ENCODE measurements at regions not wholly inside any gene's neighbourhood (a gene's known extent, or its start where the extent isn't known, plus 50 kb on each side); places are given as distances from the start of the nearest gene placed in this dataset.

DNA sequence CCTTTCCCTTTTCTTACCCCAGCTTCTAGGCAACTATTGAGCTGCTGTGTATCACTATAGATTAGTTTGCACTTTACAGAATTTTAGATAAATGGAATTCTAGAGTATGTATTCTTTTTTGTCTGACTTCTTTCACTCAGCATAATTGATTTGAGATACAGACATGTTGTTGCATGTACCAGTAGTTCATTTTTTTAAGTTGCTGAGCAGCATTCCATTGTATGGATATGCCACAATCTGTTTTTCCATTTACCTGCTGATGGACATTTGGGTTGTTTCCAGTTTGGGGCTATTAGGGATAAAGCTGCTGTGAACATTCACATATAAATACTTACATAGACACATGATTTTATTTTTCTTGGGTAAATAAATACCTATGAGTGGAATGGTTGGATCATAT, 135.7 kb downstream of the IGF1 start:
- Histone ChIP-seq H3K4me1 (ENCODE audit: control insufficient read depth, low read depth, low read length) (no peaks in the 10 kb centered on the region), H2AK5ac (ENCODE audit: low read length) (no peak overlapping the region), H3K18ac (ENCODE audit: low read length) (no peak overlapping the region), H2BK15ac (replicated peaks; ENCODE audit: low read depth) (no peak overlapping the region), H4K5ac (ENCODE audit: low read length) (no peak overlapping the region), H3K23ac (ENCODE audit: low read length) (no peak overlapping the region), H2BK5ac (ENCODE audit: low read length) (no peak overlapping the region), H2BK120ac (ENCODE audit: low read depth, low read length) (no peak overlapping the region), H3K4me2 (ENCODE audit: low read length) (no peak overlapping the region), H3K27me3 (ENCODE audit: insufficient read depth, low read length, poor library complexity) (no peaks in the 10 kb centered on the region), H4K8ac (ENCODE audit: low read depth, low read length) (no peak overlapping the region), H3K79me2 (ENCODE audit: control insufficient read depth, insufficient read depth, low read length) (no peaks in the 10 kb centered on the region), H3K4ac (ENCODE audit: low read depth, low read length) (no peak overlapping the region), H3K56ac (ENCODE audit: low read length) (no peak overlapping the region), H3K27ac (ENCODE audit: low read depth, low read length) (no peak overlapping the region), H3K4me3 (ENCODE audit: low read length) (no peak overlapping the region), H3K36me3 (ENCODE audit: control insufficient read depth, insufficient read depth, low read length) (no peaks in the 10 kb centered on the region), H3K79me1 (ENCODE audit: low read length) (no peaks in the 10 kb centered on the region), H3K9ac (ENCODE audit: low read length) (no peak overlapping the region)
- no peak for DNase-seq

DNA sequence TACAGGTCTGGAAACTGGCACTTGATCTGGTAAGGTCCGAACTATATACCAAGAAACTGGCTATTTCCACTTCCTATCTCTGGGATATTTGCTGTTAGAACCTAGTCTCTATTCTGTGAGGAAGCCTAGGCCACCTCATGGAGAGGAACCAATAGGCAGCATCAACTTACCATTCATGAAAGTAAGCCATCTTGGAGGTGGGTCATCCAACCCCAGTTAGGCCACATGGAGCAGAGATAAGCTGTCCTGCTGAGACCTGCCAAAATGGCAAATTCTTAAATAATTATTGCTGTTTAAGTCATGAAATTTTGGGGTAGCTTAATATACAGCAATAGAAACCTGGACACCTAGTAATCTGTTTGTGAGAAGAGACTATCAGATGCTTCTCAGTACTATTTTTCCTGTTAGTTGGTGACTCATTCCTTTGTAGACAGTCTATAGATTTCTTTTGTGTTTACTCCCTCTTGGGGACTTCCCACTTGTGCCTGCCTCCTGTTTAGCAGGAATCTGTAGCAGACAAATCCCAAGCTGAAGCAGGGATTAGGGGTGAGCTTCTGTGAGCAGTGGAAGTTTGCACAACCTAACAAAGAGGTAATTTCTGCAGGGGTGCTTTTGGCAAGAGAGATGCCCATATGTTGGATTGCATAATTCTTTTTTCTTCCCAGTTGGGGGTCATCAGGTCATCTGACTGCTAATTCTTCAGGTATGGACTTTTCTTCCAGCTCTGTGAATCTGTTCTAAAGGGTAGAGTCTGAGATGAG, 136.8 kb downstream of the IGF1 start:
- Histone ChIP-seq H4K8ac (ENCODE audit: low read depth, low read length) (no peak overlapping the region), H3K27me3 (ENCODE audit: insufficient read depth, low read length, poor library complexity) (no peaks in the 10 kb centered on the region), H3K4me2 (ENCODE audit: low read length) (no peak overlapping the region), H3K9ac (ENCODE audit: low read length) (no peak overlapping the region), H3K23ac (ENCODE audit: low read length) (no peak overlapping the region), H3K56ac (ENCODE audit: low read length) (no peak overlapping the region), H4K5ac (ENCODE audit: low read length) (no peak overlapping the region), H2BK15ac (replicated peaks; ENCODE audit: low read depth) (no peak overlapping the region), H3K36me3 (ENCODE audit: control insufficient read depth, insufficient read depth, low read length) (no peaks in the 10 kb centered on the region), H2BK5ac (ENCODE audit: low read length) (no peak overlapping the region), H3K4me1 (ENCODE audit: control insufficient read depth, low read depth, low read length) (no peaks in the 10 kb centered on the region), H3K4me3 (ENCODE audit: low read length) (no peak overlapping the region), H2BK120ac (ENCODE audit: low read depth, low read length) (no peak overlapping the region), H3K79me2 (ENCODE audit: control insufficient read depth, insufficient read depth, low read length) (no peaks in the 10 kb centered on the region), H3K4ac (ENCODE audit: low read depth, low read length) (no peak overlapping the region), H3K27ac (ENCODE audit: low read depth, low read length) (no peak overlapping the region), H3K79me1 (ENCODE audit: low read length) (no peaks in the 10 kb centered on the region), H2AK5ac (ENCODE audit: low read length) (no peak overlapping the region), H3K18ac (ENCODE audit: low read length) (no peak overlapping the region)
- DNase-seq: no peak
- WGBS (ENCODE audit: extremely low coverage, insufficient coverage, low lambda C conversion rate): no CpG with 5 or more reads among the region's 1 CpG

DNA sequence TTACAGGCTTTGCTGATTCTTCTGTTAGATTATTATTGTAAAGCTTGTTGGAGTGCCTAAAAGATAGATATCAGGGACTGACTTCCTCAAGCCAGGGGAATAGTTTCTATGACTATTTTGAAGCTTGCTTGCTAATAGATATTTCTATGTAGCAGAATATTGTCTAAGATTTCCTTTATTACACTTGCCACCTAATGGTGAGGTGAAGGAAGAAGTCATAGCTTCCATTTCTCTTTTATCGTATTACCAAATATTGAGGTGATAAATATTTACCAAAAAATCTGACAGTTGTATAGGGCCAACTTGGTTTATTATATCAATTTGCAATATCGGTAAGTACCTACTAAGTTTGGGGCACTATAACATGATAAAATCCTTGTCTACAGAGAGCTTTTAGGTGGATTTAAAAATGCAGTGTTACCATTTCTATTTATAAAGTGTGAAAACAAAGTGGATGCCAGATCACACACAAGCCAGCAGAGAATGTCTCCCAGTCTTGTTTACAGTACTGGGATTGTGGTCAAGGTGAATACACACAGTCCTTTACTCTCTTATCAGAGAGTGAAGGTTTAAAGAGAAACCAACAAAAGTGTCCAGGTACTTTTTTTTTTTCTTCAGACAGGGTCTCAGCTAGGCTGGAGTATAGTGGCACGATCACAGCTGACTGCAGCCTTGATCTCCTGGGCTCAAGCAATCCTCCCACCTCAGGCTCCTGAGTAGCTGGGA, 137.9 kb downstream of the IGF1 start:
- Histone ChIP-seq H3K56ac (ENCODE audit: low read length) (no peak overlapping the region), H3K4me3 (ENCODE audit: low read length) (no peak overlapping the region), H3K36me3 (ENCODE audit: control insufficient read depth, insufficient read depth, low read length) (no peaks in the 10 kb centered on the region), H3K27ac (ENCODE audit: low read depth, low read length) (no peak overlapping the region), H3K4ac (ENCODE audit: low read depth, low read length) (no peak overlapping the region), H4K5ac (ENCODE audit: low read length) (no peak overlapping the region), H3K79me2 (ENCODE audit: control insufficient read depth, insufficient read depth, low read length) (no peaks in the 10 kb centered on the region), H2AK5ac (ENCODE audit: low read length) (no peak overlapping the region), H3K4me2 (ENCODE audit: low read length) (no peak overlapping the region), H3K9ac (ENCODE audit: low read length) (no peak overlapping the region), H3K79me1 (ENCODE audit: low read length) (no peaks in the 10 kb centered on the region), H3K27me3 (ENCODE audit: insufficient read depth, low read length, poor library complexity) (no peaks in the 10 kb centered on the region), H3K18ac (ENCODE audit: low read length) (no peak overlapping the region), H3K4me1 (ENCODE audit: control insufficient read depth, low read depth, low read length) (no peaks in the 10 kb centered on the region), H3K23ac (ENCODE audit: low read length) (no peak overlapping the region), H2BK15ac (replicated peaks; ENCODE audit: low read depth) (no peak overlapping the region), H2BK5ac (ENCODE audit: low read length) (no peak overlapping the region), H4K8ac (ENCODE audit: low read depth, low read length) (no peak overlapping the region), H2BK120ac (ENCODE audit: low read depth, low read length) (no peak overlapping the region)
- no CpG with 5 or more reads among the region's 3 CpGs for WGBS (ENCODE audit: extremely low coverage, insufficient coverage, low lambda C conversion rate)
- no peak for DNase-seq

DNA sequence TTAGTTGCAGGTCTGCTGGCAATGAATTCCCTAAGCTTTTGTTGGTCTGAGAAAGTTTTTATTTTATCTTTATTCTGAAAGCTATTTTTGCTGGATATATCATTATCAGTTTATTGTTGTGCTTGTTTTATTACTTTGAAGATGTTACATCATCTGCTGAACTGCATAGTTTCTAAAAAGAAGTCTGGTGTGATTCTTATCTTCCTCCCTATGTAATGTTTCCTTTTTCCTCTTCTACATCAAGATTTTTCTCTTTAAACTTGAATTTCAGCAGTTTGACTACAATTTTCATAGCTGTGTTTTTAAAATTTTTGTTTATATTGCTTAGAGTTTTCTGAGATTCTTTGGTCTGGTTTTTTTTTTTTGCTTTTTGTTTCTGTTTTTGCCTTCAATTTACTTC, 137.1 kb upstream of the PMCH start:
- H3K4me2 ChIP-seq (ENCODE audit: low read length): no peak overlapping the region
- no peaks in the 10 kb centered on the region for H3K4me1 ChIP-seq (ENCODE audit: control insufficient read depth, low read depth, low read length)
- no peaks in the 10 kb centered on the region for H3K79me1 ChIP-seq (ENCODE audit: low read length)
- no peak overlapping the region for H3K23ac ChIP-seq (ENCODE audit: low read length)
- H3K4ac ChIP-seq (ENCODE audit: low read depth, low read length): no peak overlapping the region
- no peak overlapping the region for H4K8ac ChIP-seq (ENCODE audit: low read depth, low read length)
- no peak overlapping the region for H3K18ac ChIP-seq (ENCODE audit: low read length)
- no peaks in the 10 kb centered on the region for H3K36me3 ChIP-seq (ENCODE audit: control insufficient read depth, insufficient read depth, low read length)
- H3K27me3 ChIP-seq (ENCODE audit: insufficient read depth, low read length, poor library complexity): no peaks in the 10 kb centered on the region
- no peak overlapping the region for H4K5ac ChIP-seq (ENCODE audit: low read length)
- no peak overlapping the region for H2BK120ac ChIP-seq (ENCODE audit: low read depth, low read length)
- no peaks in the 10 kb centered on the region for H3K79me2 ChIP-seq (ENCODE audit: control insufficient read depth, insufficient read depth, low read length)
- H2BK5ac ChIP-seq (ENCODE audit: low read length): no peak overlapping the region
- H3K27ac ChIP-seq (ENCODE audit: low read depth, low read length): no peak overlapping the region
- no peak overlapping the region for H3K4me3 ChIP-seq (ENCODE audit: low read length)
- no peak overlapping the region for H2AK5ac ChIP-seq (ENCODE audit: low read length)
- H2BK15ac ChIP-seq (replicated peaks; ENCODE audit: low read depth): no peak overlapping the region
- H3K56ac ChIP-seq (ENCODE audit: low read length): no peak overlapping the region
- no peak for DNase-seq
- no peak overlapping the region for H3K9ac ChIP-seq (ENCODE audit: low read length)

DNA sequence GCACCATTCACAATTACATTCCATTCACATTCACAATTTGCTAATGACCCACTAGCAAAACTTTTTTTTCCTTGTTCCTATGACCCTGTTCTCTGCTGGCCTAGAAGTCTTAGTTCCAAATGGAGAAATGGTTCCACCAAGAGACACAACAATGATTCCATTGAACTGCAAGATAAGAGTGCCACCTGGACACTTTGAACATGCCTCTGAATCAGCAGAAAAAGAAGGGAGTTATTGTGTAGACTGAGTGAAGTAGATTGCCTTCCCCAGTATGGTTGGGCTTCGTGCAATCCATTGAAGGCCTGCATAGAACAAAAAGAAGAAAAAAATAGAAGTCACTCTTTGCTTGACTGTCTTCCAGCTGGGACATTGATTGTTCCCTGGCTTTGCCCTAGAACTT, 133.8 kb upstream of the PMCH start:
- H3K36me3 ChIP-seq (ENCODE audit: control insufficient read depth, insufficient read depth, low read length): no peaks in the 10 kb centered on the region
- no peak overlapping the region for H3K18ac ChIP-seq (ENCODE audit: low read length)
- no peak overlapping the region for H3K4me3 ChIP-seq (ENCODE audit: low read length)
- no peak overlapping the region for H2AK5ac ChIP-seq (ENCODE audit: low read length)
- H3K23ac ChIP-seq (ENCODE audit: low read length): no peak overlapping the region
- no CpG with 5 or more reads among the region's 1 CpG for WGBS (ENCODE audit: extremely low coverage, insufficient coverage, low lambda C conversion rate)
- no peak overlapping the region for H2BK15ac ChIP-seq (replicated peaks; ENCODE audit: low read depth)
- H3K4me2 ChIP-seq (ENCODE audit: low read length): no peak overlapping the region
- no peak overlapping the region for H3K4ac ChIP-seq (ENCODE audit: low read depth, low read length)
- no peaks in the 10 kb centered on the region for H3K4me1 ChIP-seq (ENCODE audit: control insufficient read depth, low read depth, low read length)
- no peaks in the 10 kb centered on the region for H3K79me2 ChIP-seq (ENCODE audit: control insufficient read depth, insufficient read depth, low read length)
- no peak overlapping the region for H2BK5ac ChIP-seq (ENCODE audit: low read length)
- no peak overlapping the region for H2BK120ac ChIP-seq (ENCODE audit: low read depth, low read length)
- DNase-seq: no peak
- no peak overlapping the region for H3K9ac ChIP-seq (ENCODE audit: low read length)
- H3K56ac ChIP-seq (ENCODE audit: low read length): no peak overlapping the region
- H4K5ac ChIP-seq (ENCODE audit: low read length): no peak overlapping the region
- no peak overlapping the region for H3K27ac ChIP-seq (ENCODE audit: low read depth, low read length)
- H3K27me3 ChIP-seq (ENCODE audit: insufficient read depth, low read length, poor library complexity): no peaks in the 10 kb centered on the region
- H3K79me1 ChIP-seq (ENCODE audit: low read length): no peaks in the 10 kb centered on the region
- H4K8ac ChIP-seq (ENCODE audit: low read depth, low read length): no peak overlapping the region

DNA sequence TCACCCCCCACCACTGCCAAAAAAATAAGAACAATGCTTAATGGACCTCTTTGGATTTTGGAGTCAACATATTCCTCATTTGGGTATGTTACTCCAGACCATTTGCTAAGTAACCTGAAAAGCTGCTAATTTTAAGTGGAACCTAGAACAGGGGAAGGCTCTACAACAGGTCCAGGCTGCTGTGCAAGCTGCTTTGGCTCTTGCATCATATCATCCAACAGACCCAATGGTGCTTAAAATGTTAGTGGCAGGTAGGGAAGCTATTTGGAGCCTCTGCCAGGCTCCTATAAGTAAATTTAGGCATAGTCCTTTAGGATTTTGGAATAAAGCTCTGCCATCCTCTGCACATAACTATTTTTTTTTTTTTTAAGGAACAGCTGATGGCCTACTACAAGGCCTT, 132.2 kb upstream of the PMCH start:
- Histone ChIP-seq H3K27ac (ENCODE audit: low read depth, low read length) (no peak overlapping the region), H3K4me1 (ENCODE audit: control insufficient read depth, low read depth, low read length) (no peaks in the 10 kb centered on the region), H3K9ac (ENCODE audit: low read length) (no peak overlapping the region), H3K18ac (ENCODE audit: low read length) (no peak overlapping the region), H3K36me3 (ENCODE audit: control insufficient read depth, insufficient read depth, low read length) (no peaks in the 10 kb centered on the region), H3K23ac (ENCODE audit: low read length) (no peak overlapping the region), H3K27me3 (ENCODE audit: insufficient read depth, low read length, poor library complexity) (no peaks in the 10 kb centered on the region), H3K79me2 (ENCODE audit: control insufficient read depth, insufficient read depth, low read length) (no peaks in the 10 kb centered on the region), H2BK5ac (ENCODE audit: low read length) (no peak overlapping the region), H2BK120ac (ENCODE audit: low read depth, low read length) (peak overlapping the region; percentile 38), H3K4ac (ENCODE audit: low read depth, low read length) (no peak overlapping the region), H2AK5ac (ENCODE audit: low read length) (no peak overlapping the region), H3K56ac (ENCODE audit: low read length) (no peak overlapping the region), H2BK15ac (replicated peaks; ENCODE audit: low read depth) (no peak overlapping the region), H3K79me1 (ENCODE audit: low read length) (no peaks in the 10 kb centered on the region), H3K4me3 (ENCODE audit: low read length) (no peak overlapping the region), H4K5ac (ENCODE audit: low read length) (no peak overlapping the region), H4K8ac (ENCODE audit: low read depth, low read length) (no peak overlapping the region), H3K4me2 (ENCODE audit: low read length) (no peak overlapping the region)
- DNase-seq: no peak

All from mesendoderm (in vitro differentiated cells).